HepG2 (cell line): ENCODE measurements at regions not wholly inside any gene's neighbourhood (a gene's known extent, or its start where the extent isn't known, plus 50 kb on each side); places are given as distances from the start of the nearest gene placed in this dataset.

Experiments used
- ATAC-seq: fragments of 200-7000 bp; cut with Tn5 transposase; 3 replicates; pipeline ENCODE4 v1.9.1; 2020; ENCODE audit warnings: mild to moderate bottlenecking, moderate library complexity
- BruUV-seq: library from RNA; stranded (reverse); fragments of 400-500 nt; replicated peaks from 2 replicates; lab custom pipeline; 2021; lab: Mats Ljungman, UMichigan
- CTCF ChIA-PET: fragments of 300-600 bp; formaldehyde crosslinking; extraction: SDS; loops from one replicate; lab custom pipeline; 2021; ENCODE audit warnings: low total read pairs, inconsistent platforms, low intra/inter-chr PET ratio; lab: Yijun Ruan, JAX
- POLR2A ChIA-PET: fragments of 350-600 bp; sonication (Branson Sonifier 250); formaldehyde crosslinking; loops from one replicate; lab custom pipeline; 2020; ENCODE audit warnings: antibody characterized with exemption, inconsistent platforms; lab: Yijun Ruan, JAX
- DNase-seq: peaks from one replicate; pipeline ENCODE4 v3.0.0-alpha.2; 2015; ENCODE audit warnings: low spot score
- FAIRE-seq: peaks from 3 replicates; lab custom pipeline; 2011; peaks lifted over from hg19 to GRCh38; lab: Jason Lieb, UNC
- H2AFZ ChIP-seq: one replicate; pipeline ENCODE4 v1.6.1; 2011; ENCODE audit warnings: low read length, inconsistent platforms
- H3K27ac ChIP-seq: fragments of 300-600 bp; 3 replicates; pipeline ENCODE4 v1.8.0; 2011; ENCODE audit warnings: mixed run types, mild to moderate bottlenecking, mixed read lengths, low read length, inconsistent platforms; ENCODE audit not compliant: insufficient read depth; ENCODE audit errors: extremely low read length
- H3K27me3 ChIP-seq, 2 experiments: fragments of 200-600 bp in 1 of 2; 2 replicates in 1 of 2; 3 replicates in 1 of 2; pipeline versions ENCODE4 v1.6.0 to v1.8.0; 2011; ENCODE audit warnings: low read length in 2 of 2, mild to moderate bottlenecking in 2 of 2, moderate library complexity in 2 of 2, inconsistent platforms in 1 of 2; ENCODE audit not compliant: insufficient read depth in 2 of 2, control insufficient read depth in 1 of 2
- H3K36me3 ChIP-seq, 2 experiments: fragments of 200-600 bp in 1 of 2; replicated peaks in 1 of 2; 2 replicates in 1 of 2; 3 replicates in 1 of 2; pipeline versions ENCODE4 v1.5.1 to v1.8.0; 2011; ENCODE audit warnings: low read length in 2 of 2, inconsistent platforms in 1 of 2; ENCODE audit not compliant: insufficient read depth in 2 of 2, control insufficient read depth in 1 of 2
- H3K4me1 ChIP-seq: 2 replicates; pipeline ENCODE4 v1.5.1; 2012; ENCODE audit warnings: low read length, inconsistent platforms; ENCODE audit not compliant: insufficient read depth
- H3K4me2 ChIP-seq: 2 replicates; pipeline ENCODE4 v1.6.0; 2011; ENCODE audit warnings: low read depth, low read length, inconsistent platforms
- H3K4me3 ChIP-seq, 3 experiments: fragments of 200-600 bp in 1 of 3; sonication (generic), shearing (Covaris generic) in 1 of 3; replicated peaks in 1 of 3; 2 replicates each; pipeline ENCODE4 v1.5.1; 2011 to 2016; ENCODE audit warnings: low read length in 3 of 3, inconsistent platforms in 2 of 3, low read depth in 2 of 3, mild to moderate bottlenecking in 2 of 3, control low read depth in 1 of 3, mixed read lengths in 1 of 3; ENCODE audit not compliant: insufficient read depth in 1 of 3
- H3K79me2 ChIP-seq: one replicate; pipeline ENCODE4 v1.6.1; 2011; ENCODE audit warnings: low read length, inconsistent platforms; ENCODE audit not compliant: insufficient read depth
- H3K9ac ChIP-seq: 2 replicates; pipeline ENCODE4 v1.6.0; 2011; ENCODE audit warnings: mild to moderate bottlenecking, low read depth, low read length, inconsistent platforms; ENCODE audit not compliant: insufficient read depth
- H3K9me3 ChIP-seq: 2 replicates; pipeline ENCODE4 v1.5.1; 2012; ENCODE audit warnings: mild to moderate bottlenecking, low read length
- H4K20me1 ChIP-seq: 2 replicates; pipeline ENCODE4 v1.6.0; 2011; ENCODE audit warnings: inconsistent platforms, mild to moderate bottlenecking, low read length, moderate library complexity; ENCODE audit not compliant: insufficient read depth
- DBP ChIP-seq: sonication (generic); formaldehyde crosslinking; IDR thresholded peaks from 2 replicates; pipeline ENCODE4 v1.4.0; 2020; ENCODE audit warnings: missing genetic modification reagents; ENCODE audit errors: not compliant biosample characterization
- DPF2 ChIP-seq: sonication (generic); formaldehyde crosslinking; IDR thresholded peaks from 2 replicates; pipeline ENCODE4 v1.4.0; 2020; ENCODE audit warnings: mild to moderate bottlenecking, low read depth, missing genetic modification reagents, borderline replicate concordance
- SP140L ChIP-seq: sonication (generic); formaldehyde crosslinking; IDR thresholded peaks from 2 replicates; pipeline ENCODE4 v1.4.0; 2020; ENCODE audit warnings: missing genetic modification reagents, borderline replicate concordance
- ZNF383 ChIP-seq: sonication (generic); formaldehyde crosslinking; IDR thresholded peaks from 2 replicates; pipeline ENCODE4 v1.4.0; 2020; ENCODE audit warnings: missing genetic modification reagents, mild to moderate bottlenecking, borderline replicate concordance
- WGBS: methylation state at CpG from one replicate; pipeline ENCODE4 v1.1.6; 2017; ENCODE audit warnings: low lambda C conversion rate; 5-methylcytosine and 5-hydroxymethylcytosine counted together
- in situ Hi-C: cut with HindIII; loops from 2 replicates; pipeline ENCODE4 v1.10.0; 2017; ENCODE audit warnings: low pct_unique_long_range_greater_than_20kb; ENCODE audit not compliant: extremely low pct_ligation_motif_present
- intact Hi-C: fragments of 100-400 bp; cut with micrococcal nuclease; formaldehyde crosslinking; loops from one replicate; pipeline ENCODE4 v1.10.0; 2022; ENCODE audit not compliant: unreplicated experiment
- TF ChIP-seq, protein P1 (sequence below): sonication (generic); formaldehyde crosslinking; IDR thresholded peaks from 2 replicates; pipeline ENCODE4 v1.5.0; 2020; ENCODE audit warnings: missing genetic modification reagents
- TF ChIP-seq, protein P2 (sequence below): sonication (generic); formaldehyde crosslinking; IDR thresholded peaks from 2 replicates; pipeline ENCODE4 v1.8.1; 2023; ENCODE audit warnings: mild to moderate bottlenecking, moderate library complexity, missing genetic modification reagents

DNA sequence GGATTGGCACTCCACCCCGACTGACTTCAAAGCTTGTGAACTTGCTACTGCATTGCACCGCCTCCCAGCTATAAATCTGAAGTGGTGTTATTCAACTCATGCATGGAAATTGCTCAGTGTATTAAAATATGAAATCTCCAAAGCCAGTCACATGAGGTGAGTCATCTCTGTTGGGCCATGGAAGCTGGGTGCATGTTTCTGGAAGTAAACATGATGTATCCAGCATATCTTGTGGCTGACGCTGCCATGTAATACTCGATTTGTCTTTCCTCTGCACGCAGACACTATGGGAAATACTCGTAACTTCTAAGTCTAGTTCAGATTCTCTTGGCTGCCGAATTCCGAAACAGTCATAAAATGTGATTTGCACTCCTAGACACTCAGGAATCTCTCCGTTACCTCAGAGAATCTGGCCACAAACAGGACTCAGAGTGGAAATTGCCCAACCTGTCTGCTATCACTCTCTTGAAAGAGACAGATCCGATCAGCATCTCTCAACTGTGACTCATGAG, 154.9 kb upstream of the MPPED2 start:
- in situ Hi-C loops: no loop called here

More for the DNA sequence above, 154.9 kb upstream of the MPPED2 start:
- H3K4me2 ChIP-seq: no peak overlapping the region
- H3K4me3 ChIP-seq: no peak overlapping the region
- no peaks in the 10 kb centered on the region for H3K9me3 ChIP-seq
- H4K20me1 ChIP-seq: no peaks in the 10 kb centered on the region
- H2AFZ ChIP-seq: no peak overlapping the region
- no TSS peak for BruUV-seq
- DNase-seq (peak; percentile 13), FAIRE-seq (no peak), ATAC-seq (no peak)
- intact Hi-C loops: no loop called here
- no peak overlapping the region for H3K27ac ChIP-seq
- no peaks in the 10 kb centered on the region for H3K36me3 ChIP-seq
- no peak overlapping the region for H3K9ac ChIP-seq
- ChIA-PET POLR2A (no interaction called here), CTCF (no interaction called here)
- 7% methylated on average over 10 of the region's 10 CpGs for WGBS
- no peaks in the 10 kb centered on the region for H3K79me2 ChIP-seq
- no peaks in the 10 kb centered on the region for H3K27me3 ChIP-seq
- TF ChIP-seq SP140L (CRISPR knock-in tag): no peak
- TF ChIP-seq, protein P1, sequence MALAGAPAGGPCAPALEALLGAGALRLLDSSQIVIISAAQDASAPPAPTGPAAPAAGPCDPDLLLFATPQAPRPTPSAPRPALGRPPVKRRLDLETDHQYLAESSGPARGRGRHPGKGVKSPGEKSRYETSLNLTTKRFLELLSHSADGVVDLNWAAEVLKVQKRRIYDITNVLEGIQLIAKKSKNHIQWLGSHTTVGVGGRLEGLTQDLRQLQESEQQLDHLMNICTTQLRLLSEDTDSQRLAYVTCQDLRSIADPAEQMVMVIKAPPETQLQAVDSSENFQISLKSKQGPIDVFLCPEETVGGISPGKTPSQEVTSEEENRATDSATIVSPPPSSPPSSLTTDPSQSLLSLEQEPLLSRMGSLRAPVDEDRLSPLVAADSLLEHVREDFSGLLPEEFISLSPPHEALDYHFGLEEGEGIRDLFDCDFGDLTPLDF (CRISPR knock-in tag): no peak
- TF ChIP-seq DPF2: no peak
- TF ChIP-seq ZNF383: no peak
- TF ChIP-seq DBP (CRISPR knock-in tag): no peak
- TF ChIP-seq, protein P2, sequence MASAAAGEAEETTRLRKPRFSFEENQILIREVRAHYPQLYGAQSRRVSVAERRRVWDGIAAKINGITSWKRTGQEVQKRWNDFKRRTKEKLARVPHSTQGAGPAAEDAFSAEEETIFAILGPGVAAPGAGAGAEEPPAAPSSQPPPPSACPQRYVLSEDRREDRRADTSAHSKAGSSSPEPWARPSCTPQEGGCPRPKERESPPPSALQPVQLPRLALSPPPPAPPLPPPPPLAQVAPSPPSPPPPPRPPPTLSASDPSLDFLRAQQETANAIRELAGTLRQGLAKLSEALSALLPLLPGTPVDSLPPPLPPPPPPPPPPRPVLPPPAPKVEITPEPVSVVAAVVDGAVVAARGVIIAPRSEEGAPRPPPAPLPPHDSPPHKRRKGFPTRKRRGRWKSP (CRISPR knock-in tag): no peak
- TF ChIP-seq, all 625 proteins: peak for 0
- no peaks in the 10 kb centered on the region for H3K4me1 ChIP-seq
